Erythroblast (primary cell): ENCODE measurements at regions not wholly inside any gene's neighbourhood (a gene's known extent, or its start where the extent isn't known, plus 50 kb on each side); places are given as distances from the start of the nearest gene placed in this dataset.

ENCODE experiments used
- GATA1 ChIP-seq: IDR thresholded peaks from 2 replicates; pipeline ENCODE4 v1.6.1; 2011; ENCODE audit warnings: low read depth, mild to moderate bottlenecking, control low read depth, low read length, moderate library complexity
- POLR2A ChIP-seq: IDR thresholded peaks from 2 replicates; pipeline ENCODE4 v1.6.1; 2011; ENCODE audit warnings: mild to moderate bottlenecking, low read length

DNA sequence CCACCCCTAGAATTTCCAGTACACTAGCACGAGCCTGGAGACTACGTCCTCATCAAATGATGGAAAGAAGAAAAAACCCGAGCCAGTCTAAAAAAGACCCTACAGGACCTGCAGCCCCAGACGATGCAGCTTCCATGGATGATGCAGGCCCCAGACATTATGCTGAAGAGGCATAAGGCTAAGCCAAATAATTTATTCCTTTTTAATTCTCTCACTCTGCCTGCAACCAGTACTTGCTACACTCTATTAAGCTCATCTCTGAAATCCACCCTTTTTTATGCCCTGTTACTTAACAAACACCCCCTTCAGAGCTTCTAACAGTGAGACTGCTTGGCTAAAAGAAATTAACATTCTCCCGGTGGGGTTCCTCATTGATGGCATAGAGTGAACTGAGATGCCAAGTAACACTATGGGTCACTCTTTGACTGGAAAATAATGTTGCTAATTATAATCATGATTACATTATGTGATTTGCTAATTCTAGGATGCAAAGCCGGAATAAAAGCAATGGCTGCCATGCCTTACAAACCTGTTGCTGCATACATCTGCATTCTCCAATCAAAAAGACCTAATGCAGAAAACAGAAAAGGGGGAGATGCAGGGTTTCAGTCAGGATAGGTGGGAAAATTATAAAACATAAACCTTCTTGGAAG is 1462.4 kb downstream of the UQCRFS1 start:
- no peak for TF ChIP-seq POLR2A
- no peak for TF ChIP-seq GATA1
